Stimulated activated CD4-positive, alpha-beta T cell treated with anti-CD3 and anti-CD28 coated beads, Interleukin-12 subunit alpha, Interleukin-12 subunit beta, amount 100 ng/mL, for 24 hours (primary cell): ENCODE measurements at regions not wholly inside any gene's neighbourhood (a gene's known extent, or its start where the extent isn't known, plus 50 kb on each side); places are given as distances from the start of the nearest gene placed in this dataset.
"Not testable (repeated sequence)": the region's sequence is repeated elsewhere in the genome, so short reads cannot be mapped to it uniquely, and the experiment has no call there.

ENCODE experiments used
- DNase-seq, 2 experiments: peaks; one replicate each; pipeline ENCODE4 v3.0.0-alpha.2; 2020; ENCODE audit warnings: low read depth in 2 of 2

DNA sequence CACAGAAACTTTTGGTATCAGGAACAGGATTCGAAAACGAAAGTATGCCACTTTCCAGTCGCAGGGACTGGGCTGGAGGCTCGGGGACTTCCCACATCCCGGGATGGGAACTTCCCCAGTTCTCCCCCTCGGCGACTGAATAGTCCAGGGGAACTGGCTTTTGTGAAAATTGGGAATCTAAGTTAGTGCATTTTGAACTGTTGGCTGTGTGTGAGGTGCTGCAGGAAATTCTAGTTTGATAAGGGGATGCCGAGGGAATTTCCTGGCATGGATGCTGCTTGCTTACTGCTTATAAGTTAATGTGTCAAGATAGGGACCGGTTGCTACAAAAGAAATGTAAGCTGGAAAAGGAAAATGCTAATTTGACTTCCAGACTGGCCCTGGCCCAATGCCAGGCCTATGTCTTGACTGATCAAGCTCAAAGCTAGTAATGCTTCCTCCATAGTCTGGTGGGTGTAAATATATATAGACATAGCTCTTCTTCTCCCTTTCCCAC is 73.4 kb upstream of the EIF5 start:
- DNase-seq: no peak

DNA sequence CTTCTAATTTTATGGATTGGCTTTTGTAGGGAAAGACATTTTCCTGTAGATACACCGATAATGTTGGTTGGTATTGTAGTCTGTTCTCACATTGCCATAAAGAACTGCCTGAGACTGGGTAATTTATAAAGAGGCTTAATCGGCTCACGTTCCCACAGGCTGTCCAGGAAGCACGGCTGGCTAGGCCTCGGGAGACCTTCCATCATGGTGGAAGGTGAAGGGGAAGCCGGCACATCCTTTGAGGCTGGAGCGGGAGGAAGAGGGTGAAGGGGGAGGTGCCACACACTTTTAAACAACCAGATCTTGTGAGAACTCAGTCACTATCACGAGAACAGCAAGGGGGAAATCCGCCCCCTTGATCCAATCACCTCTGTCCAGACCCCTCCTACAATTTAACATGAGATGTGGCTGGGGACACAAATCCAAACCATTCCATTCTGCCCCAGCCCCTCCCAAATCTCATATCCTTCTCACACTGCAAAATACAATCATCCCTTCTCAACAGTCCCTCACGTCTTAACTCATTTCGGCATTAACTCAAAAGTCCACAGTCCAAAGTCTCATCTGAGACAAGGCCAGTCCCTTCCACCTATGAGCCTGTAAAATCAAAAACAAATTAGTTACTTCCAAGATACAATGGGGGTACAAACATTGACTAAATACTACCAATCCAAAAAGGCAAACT is 66.7 kb upstream of the EIF5 start:
- no peak for DNase-seq

DNA sequence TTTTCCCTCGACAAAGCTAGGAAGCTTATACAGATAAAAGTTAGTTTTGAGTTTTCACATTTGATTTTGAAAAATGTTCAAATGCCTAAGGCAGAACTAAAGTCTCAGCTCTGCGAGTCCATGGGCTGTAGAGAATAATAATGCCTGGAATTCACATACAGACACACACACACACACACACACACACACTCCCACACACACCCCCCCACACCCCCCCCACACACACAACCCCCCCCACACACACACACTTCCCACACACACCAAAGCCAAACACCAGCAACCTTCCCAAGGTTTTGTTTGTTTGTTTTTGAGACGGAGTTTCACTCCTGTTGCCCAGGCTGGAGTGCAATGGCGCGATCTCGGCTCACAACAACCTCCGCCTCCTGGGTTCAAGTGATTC is 62.8 kb upstream of the EIF5 start:
- no peak for DNase-seq

DNA sequence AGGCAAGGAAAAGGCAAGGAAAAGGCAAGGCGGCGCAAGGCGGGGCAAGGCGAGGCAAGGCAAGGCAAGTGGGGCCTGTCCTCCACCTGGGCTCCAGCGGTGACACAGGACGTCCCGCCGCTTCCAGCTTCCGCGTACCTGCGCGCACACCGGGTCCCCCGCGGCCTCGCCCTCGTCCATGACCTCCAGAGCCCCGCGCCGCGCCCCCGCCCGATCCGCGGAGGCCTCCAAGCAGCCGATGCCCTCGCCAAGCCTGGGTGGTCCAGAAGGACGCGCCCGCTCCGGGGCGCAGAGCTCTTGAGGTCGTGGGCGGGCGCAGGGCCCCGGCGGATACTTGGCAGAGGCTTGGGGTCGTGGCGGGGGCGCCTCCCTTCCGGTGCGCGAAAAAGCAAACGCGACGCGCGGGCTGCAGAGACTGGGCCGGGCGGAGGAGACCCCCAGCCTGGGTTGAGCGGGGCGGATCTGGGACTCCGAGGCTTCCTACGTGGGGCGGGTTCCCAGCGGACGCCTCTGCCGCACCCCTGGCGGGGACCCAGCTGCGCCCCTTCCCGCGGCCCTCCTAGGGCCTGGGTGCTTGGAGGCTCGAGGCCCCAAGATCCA is 60.8 kb upstream of the EIF5 start:
- DNase-seq: no peak

DNA sequence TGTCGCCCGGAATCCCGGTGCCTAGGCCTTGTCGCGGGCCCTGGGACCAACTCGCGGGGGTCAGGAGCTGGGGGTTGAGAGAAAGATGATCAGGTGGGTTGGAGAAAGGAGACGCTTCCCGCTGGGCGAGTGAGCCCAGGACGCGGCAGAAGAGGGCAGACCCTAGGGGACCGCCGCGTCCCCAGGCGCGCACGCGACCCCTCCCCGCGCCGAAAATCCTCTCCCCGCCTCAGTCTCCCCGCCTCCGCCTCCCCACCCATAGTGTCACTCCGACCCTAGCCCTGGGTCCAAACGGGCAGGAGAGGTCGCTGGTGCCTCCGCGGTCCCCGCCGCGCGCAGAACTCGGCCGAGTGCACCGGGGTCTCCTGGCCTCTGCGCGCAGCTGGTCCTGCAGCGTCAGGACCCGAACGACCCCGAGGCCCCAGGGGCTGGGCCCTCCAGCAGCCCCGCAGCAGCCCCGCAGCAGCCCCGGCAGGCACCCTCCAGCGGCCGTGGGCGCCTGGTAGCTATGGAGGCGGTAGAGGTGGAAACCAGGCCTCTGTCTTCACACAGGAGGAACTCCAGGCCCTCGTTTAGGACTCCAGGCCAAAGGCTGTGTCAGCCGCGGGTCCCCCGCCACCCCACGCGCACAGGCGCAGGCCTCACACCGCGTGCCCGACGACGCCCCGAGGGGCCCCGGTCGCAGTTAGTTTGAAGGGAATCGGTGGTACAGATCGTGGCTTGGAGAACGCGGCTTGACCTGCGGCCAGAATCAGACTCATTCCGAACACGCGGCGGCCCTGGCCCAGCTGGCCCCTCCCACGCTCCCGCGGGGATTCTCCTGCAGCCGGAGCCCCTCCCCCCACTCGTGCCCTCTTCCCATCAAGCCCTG is 60.1 kb upstream of the EIF5 start:
- no peak for DNase-seq

DNA sequence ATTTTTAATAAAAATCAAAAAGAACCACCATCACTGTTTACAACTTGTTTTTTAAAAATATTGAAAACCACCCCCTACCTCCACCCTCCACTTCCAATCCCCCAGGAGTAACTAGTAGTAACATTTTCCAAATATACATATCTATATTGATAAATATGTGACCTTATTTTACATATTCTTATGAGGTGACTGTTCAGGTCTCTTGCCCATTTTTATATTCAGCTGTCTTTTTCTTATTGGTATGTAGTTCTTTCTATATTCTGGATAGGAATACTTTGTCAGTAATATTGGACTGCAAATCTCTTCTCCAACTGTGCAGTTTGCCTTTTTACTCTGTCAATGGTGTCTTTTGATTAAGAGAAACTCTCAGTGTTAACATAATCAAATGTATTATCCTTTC is 59.0 kb upstream of the EIF5 start:
- no peak for DNase-seq

DNA sequence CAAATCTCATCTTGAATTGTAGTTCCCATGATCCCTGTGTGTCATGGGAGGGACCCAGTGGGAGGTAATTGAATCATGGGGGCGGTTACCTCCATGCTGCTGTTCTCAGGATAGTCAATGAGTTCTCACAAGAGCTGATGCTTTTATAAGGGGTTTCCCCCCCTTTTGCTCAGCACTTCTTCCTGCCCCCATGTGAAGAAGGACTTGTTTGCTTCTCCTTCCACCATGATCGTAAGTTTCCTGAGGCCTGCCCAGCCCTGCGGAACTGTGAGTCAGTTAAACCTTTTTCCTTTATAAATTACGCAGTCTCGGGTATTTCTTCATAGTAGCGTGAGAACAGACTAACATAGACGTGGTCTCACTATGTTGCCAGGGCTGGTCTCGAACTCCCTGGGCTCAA is 56.1 kb upstream of the EIF5 start:
- no peak for DNase-seq

DNA sequence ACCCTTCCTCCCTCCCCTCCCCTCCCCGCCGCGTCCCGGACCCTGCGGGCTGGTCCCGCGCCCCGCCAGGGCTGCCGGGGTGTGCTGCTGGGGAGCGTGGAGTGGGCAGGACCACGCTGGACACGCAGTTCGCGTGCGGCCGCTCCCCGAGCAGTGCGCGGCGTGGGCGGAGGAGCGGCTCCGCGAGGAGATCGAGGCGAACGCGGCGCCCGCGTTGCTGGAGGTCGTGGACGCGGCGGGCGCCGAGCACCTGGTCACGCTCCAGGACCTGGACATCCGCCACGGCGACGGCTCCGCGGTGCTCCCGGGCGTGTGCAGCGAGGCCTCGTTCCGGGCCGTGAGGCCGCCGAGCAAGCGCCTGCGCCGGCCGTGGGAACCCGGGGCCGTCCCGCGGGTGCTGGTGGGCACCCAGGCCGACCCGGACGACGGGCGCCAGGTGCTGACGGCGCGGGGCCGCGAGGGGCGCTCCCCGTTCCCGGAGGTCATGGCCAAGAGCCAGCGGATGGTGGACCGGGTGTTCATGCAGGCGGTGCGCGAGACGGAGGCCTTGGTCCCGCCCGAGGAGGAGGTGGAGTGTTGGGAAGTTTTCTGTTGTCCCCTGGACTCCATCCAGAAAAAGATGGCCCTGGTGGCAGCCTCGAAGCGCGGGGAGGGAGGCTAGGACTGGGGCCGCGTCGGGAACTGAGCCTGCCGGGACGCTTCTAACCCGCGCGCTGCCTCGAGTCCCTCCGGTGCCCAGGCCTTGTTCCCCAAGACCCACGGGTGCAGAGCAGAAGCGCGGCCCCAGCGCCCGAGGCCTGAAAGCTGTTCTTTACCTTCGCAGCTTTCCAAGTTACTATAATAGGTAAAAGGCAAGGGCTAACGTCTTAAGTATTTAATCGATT is 54.7 kb upstream of the EIF5 start:
- DNase-seq: no peak

DNA sequence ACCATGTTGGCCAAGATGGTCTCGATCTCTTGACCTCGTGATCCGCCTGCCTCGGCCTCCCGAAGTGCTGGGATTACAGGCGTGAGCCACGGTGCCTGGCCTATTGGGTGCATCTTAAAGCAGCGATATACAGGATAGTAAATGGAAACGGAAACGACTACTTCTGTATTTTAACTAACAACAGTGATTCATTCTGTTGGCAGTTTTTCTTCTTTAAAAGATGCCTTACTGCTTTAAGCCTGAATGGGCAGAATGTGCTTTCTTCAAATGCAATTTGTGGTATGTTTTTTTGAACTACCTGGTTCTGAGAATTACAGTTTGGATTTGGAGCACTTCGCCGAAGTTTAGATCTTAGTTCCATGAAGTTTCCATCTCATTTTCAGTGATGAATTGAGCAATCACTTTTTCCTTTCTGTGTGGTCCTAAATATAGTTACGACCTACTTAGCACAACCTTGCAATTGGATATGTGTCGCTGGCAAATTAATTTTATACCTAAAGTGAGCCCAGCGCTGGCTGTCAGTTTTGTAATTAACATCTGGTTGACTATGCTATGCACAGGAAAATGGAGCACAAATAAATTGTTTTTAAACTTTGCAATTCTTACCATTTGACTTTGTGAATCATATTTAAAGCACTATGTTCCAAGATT is 53.6 kb upstream of the EIF5 start:
- DNase-seq: no peak

DNA sequence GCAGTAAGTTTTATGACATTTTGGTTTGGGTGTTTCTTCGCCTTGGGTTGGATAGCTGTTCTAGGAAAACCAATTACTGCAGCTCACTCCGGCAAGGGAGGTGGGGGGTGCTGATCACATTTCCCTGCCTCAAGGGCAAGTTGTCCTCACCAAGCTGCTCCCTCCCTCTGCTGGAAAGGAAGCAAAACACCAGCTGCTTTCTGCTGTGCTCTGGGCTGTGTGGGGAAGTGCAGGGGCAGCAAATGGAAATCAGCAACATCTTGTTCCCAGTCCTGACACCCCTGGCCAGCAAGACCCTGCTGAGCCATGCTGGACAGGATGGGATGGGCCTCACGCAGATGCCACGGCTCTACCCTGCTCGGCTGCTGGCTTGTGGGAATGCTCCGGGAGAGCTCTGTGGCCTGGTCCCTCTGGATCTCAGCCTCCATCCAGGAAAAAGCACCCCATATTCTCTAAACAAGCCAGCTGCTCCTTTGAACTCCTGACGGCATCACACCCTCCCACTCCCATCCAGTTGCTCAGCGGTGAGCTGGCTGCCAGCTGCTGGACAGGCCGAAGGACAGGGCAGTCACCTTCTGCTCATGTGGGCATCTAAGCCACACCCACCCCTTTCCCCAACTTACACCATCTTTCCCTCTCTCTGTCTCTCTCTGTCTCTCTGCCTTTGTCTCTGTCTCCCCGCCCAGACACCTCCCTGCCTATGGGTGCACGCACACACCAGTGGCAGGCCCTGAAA is 52.4 kb upstream of the EIF5 start:
- DNase-seq: no peak

DNA sequence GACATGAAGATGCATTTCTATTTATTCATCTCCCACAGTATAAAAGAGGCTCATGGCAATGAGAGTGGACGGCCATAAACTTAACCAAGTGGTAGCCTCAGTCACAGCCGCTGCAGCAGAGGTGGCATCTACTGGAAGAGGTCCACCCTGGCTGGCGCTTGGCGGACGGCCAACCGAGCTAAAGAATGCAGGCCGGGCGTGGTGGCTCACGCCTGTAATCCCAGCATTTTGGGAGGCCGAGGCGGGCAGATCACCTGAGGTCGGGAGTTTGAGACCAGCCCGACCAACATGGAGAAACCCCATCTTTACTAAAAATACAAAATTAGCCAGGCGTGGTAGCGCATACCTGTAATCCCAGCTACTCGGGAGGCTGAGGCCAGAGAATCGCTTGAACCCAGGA is 51.7 kb upstream of the EIF5 start:
- DNase-seq: not testable (repeated sequence)

DNA sequence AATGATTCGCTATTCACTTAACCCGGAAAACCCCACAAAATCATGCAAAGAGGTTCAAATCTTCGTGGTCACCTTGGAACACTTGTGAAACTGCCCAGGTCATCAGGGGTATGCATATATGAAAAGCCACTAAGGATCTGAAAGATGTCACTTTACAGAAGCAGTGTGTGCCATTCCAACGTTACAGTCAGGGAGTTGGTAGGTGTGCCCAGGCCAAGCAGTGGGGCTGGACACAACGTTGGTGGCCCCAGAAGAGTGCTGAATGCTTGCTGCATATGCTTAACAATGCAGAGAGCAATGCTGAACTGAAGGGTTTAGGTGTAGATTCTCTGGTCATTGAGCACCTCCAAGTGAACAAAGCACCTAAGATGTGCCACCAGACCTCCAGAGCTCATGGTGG is 51.1 kb upstream of the EIF5 start:
- DNase-seq: no peak

DNA sequence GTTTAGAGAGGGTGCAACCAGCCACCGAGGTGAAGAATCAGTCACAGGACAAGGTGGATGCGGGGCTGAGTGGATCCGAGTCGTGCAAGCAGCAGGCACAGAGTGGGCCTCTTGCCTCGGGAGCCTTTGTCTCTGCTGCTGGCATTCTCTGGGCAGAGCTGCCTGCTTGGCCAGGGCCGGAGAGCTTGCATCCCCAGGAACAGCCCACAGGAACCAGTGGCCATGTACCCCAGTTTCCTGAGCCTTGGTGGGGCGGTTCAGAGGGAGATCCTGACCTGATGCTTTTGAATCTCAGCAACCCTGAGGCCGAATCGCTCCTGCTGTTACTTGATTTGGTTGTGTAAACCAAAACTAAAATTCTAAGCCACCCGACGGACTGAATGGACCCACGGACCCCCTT is 50.1 kb upstream of the EIF5 start:
- DNase-seq: no peak
